ENCODE measurements at regions not wholly inside any gene's neighbourhood (a gene's known extent, or its start where the extent isn't known, plus 50 kb on each side); places are given as distances from the start of the nearest gene placed in this dataset.

DNA sequence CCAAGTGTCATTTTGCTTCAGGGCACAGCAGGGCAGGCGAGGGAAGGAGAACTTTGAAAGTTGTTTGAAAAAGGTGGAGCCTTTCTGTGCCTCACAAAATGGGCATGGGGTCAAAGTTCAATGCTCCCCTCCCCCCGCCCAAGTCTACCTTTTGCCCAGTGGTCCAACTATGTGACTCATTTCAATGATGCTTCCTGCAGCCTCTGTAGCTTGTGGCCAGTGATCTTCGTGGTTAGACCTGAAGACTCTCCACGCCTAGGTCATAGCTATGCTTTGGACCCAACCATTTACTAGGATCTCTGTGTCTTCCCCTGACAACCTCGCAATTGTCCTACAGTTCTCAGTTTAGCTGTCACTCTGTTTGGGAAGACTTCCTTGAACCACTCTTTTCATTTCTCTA lies 280.3 kb upstream of the GJB5 start:
- Histone ChIP-seq H3K9ac (ENCODE audit: low read depth in 2 of 2, low read length in 2 of 2) (no peak overlapping the region), H3K36me3 (no peaks in the 10 kb centered on the region), H3K4me1 (no peaks in the 10 kb centered on the region), H3K9me3 (no peaks in the 10 kb centered on the region), H3K4me3 (no peak overlapping the region), H3K27me3 (no peaks in the 10 kb centered on the region), H3K27ac (no peak overlapping the region)
- intact Hi-C loops (cut with DNase I): no loop called here
- TF ChIP-seq, protein P1, sequence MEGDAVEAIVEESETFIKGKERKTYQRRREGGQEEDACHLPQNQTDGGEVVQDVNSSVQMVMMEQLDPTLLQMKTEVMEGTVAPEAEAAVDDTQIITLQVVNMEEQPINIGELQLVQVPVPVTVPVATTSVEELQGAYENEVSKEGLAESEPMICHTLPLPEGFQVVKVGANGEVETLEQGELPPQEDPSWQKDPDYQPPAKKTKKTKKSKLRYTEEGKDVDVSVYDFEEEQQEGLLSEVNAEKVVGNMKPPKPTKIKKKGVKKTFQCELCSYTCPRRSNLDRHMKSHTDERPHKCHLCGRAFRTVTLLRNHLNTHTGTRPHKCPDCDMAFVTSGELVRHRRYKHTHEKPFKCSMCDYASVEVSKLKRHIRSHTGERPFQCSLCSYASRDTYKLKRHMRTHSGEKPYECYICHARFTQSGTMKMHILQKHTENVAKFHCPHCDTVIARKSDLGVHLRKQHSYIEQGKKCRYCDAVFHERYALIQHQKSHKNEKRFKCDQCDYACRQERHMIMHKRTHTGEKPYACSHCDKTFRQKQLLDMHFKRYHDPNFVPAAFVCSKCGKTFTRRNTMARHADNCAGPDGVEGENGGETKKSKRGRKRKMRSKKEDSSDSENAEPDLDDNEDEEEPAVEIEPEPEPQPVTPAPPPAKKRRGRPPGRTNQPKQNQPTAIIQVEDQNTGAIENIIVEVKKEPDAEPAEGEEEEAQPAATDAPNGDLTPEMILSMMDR (IDR thresholded peaks at IDR 0.05): no peak
- DNase-seq: no peak

DNA sequence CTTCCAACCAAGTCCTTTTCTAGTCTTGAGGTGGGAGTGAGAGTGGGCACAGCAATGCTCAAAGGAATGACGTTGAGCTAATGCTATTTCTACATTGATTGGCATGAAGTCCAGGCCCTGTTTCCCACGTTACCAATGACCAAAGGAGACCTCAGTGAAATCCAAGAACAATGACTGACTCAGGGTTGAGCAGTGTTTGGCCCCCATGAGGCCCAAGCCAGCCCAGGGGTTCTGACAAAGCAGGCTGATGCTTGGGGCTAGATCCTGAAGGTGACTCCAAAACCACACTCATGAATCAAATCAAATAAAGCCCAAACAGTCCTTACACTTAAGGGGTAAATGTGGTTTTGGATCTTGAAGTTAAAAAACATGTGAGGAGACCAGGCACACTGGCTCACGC lies 278.5 kb upstream of the GJB5 start:
- TF ChIP-seq, protein P1 (IDR thresholded peaks at IDR 0.05): no peak
- Histone ChIP-seq H3K36me3 (no peaks in the 10 kb centered on the region), H3K9ac (ENCODE audit: low read depth in 2 of 2, low read length in 2 of 2) (no peak overlapping the region), H3K9me3 (no peaks in the 10 kb centered on the region), H3K27me3 (no peaks in the 10 kb centered on the region), H3K27ac (no peak overlapping the region), H3K4me3 (no peak overlapping the region), H3K4me1 (no peaks in the 10 kb centered on the region)
- intact Hi-C loops (cut with DNase I): no loop called here
- DNase-seq: no peak

DNA sequence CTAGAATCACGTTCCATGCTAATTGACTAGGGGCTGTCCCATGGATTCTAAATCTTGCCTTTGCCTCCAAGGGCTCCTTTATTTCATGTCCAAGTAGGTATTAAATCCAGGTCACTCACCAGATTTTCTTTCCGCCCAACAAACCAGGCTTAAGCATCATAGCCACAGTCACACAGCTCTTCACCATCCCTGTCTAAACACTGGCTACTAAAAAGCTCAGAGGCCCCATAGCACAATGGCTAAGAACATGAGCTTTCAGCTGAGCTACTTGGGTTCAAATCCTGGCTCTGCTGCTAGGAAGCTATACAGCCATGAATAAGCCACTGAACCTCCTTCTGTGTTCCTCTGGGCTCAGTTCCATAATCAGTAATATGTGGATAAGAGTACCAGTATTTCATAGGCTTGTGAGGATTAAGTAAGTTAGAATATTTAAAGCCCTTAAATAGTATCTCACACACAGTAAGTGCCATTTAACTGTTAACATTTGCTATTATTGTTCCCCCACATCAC lies 277.2 kb upstream of the GJB5 start:
- H3K27ac ChIP-seq: no peak overlapping the region
- no peaks in the 10 kb centered on the region for H3K9me3 ChIP-seq
- no peaks in the 10 kb centered on the region for H3K27me3 ChIP-seq
- H3K4me3 ChIP-seq: no peak overlapping the region
- no peaks in the 10 kb centered on the region for H3K36me3 ChIP-seq
- intact Hi-C loops (cut with DNase I): no loop called here
- TF ChIP-seq, protein P1 (IDR thresholded peaks at IDR 0.05): no peak
- no peaks in the 10 kb centered on the region for H3K4me1 ChIP-seq
- H3K9ac ChIP-seq (ENCODE audit: low read depth in 2 of 2, low read length in 2 of 2): no peak overlapping the region
- DNase-seq: no peak

DNA sequence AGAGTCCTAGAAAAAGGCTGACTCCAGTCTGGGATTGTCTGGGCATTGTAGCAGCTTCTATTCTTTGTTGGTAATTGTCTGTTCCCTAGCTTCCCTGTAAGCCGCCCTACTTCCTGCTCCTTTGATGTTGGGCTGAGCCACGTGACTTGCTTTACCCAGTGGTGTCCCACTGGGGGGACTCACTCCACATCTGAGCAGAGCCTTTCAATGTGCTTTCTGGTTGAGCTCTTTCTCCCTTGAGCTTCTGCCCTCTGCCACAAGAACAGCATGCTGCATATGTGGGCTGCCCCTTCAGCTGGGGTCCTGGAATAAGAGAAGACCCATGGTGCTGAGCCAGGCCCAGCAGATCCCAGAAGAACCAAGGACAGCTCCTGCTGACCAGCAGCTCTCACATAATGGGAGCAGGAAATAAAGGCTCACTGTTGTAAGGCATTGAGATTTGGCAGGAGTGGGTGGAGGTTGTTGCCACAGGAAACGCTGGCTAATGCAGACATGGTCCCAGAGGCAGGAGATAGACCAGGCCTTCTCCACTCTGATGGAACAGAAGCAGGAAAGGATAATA lies 276.3 kb upstream of the GJB5 start:
- Histone ChIP-seq H3K9ac (ENCODE audit: low read depth in 2 of 2, low read length in 2 of 2) (no peak overlapping the region), H3K4me3 (no peak overlapping the region), H3K4me1 (no peaks in the 10 kb centered on the region), H3K27ac (no peak overlapping the region), H3K27me3 (no peaks in the 10 kb centered on the region), H3K36me3 (no peaks in the 10 kb centered on the region), H3K9me3 (no peaks in the 10 kb centered on the region)
- TF ChIP-seq, protein P1 (IDR thresholded peaks at IDR 0.05): no peak
- intact Hi-C loops (cut with DNase I): no loop called here
- no peak for DNase-seq

DNA sequence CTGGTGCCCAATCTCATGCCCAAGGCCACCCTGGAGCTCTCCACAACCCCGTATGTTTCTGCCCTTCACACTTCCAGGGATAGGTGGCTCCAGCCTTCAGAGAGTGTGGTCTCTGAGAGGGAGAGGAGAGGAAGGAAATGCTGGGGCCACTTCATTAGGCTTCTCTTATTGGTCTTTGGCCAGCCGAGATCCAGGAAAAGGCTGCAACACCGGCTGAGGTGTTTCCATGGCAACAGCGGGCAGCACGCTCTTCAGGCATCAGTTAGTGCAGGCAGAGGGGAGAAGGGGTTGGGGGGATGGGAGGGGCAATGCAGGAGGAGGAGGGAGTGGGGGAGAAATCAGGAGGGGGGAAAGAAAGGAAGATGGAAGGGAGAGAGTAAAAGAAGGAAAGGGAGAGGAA lies 275.1 kb upstream of the GJB5 start:
- H3K36me3 ChIP-seq: no peaks in the 10 kb centered on the region
- H3K4me1 ChIP-seq: no peaks in the 10 kb centered on the region
- H3K4me3 ChIP-seq: no peak overlapping the region
- H3K27me3 ChIP-seq: no peaks in the 10 kb centered on the region
- H3K27ac ChIP-seq: no peak overlapping the region
- TF ChIP-seq, protein P1 (IDR thresholded peaks at IDR 0.05): no peak
- H3K9ac ChIP-seq (ENCODE audit: low read depth in 2 of 2, low read length in 2 of 2): no peak overlapping the region
- intact Hi-C loops (cut with DNase I): no loop called here
- H3K9me3 ChIP-seq: no peaks in the 10 kb centered on the region
- no peak for DNase-seq
